HG02642 (cell line): ENCODE measurements at regions not wholly inside any gene's neighbourhood (a gene's known extent, or its start where the extent isn't known, plus 50 kb on each side); places are given as distances from the start of the nearest gene placed in this dataset.

Experiments
- ATAC-seq: cut with Tn5 transposase; IDR thresholded peaks from one replicate; pipeline ENCODE4 v1.9.1; 2021; ENCODE audit warnings: mild to moderate bottlenecking; ENCODE audit not compliant: unreplicated experiment, poor library complexity

DNA sequence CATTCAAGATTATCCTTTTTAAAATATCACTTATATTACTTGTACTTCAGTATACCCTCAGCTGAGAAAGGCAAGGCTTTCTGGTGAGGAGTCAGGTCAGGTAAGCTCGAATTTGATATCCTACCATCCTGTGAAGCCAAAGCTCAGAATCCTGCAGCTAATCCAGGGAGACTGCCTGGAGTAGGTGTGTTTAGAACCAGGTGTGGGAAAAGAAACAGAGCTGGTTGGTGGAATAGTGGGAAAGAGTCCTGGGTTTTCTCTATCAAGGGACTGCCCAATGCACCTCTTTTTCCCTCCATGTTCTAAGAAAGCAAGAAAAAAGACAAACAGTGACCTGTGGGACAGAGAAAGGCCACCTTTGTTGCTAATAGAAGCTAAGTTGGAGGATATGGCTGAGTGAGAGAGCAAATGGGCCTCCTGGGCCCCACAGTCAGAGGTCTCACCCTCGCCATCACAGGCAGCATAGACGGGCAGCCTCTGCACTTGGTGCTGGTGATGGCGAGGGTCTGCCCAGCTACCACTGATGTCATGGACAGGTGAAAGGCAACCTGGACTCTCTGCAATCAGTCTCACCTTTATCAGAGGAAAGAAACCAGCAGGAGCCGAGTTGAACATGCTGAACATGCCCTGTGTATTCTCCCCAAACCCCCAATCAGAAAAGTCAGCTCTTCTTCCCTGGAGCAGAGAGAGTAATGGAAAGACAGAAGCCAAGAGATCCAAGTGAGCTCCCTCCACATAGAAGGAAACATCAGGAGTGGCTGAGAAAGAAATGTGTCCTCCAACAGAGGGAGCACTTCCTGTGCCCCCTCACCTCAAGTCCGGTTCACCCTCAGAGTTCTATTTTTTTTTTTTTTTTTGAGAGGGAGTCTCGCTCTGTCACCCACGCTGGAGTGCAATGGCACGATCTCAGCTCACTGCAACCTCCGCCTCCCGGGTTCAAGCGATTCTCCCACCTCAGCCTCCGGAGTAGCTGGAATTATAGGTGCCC, 491.3 kb downstream of the BUD13 start:
- no peak for ATAC-seq

GRCh38 chr11:116279511-116279910, 493.3 kb downstream of the BUD13 start:
- no peak for ATAC-seq

- no peak for ATAC-seq
Observed at GRCh38 chr11:116278076-116278475, 494.7 kb downstream of the BUD13 start.

- peak; percentile 86 for ATAC-seq
Observed at GRCh38 chr11:116276051-116277044, 496.4 kb downstream of the BUD13 start.

DNA sequence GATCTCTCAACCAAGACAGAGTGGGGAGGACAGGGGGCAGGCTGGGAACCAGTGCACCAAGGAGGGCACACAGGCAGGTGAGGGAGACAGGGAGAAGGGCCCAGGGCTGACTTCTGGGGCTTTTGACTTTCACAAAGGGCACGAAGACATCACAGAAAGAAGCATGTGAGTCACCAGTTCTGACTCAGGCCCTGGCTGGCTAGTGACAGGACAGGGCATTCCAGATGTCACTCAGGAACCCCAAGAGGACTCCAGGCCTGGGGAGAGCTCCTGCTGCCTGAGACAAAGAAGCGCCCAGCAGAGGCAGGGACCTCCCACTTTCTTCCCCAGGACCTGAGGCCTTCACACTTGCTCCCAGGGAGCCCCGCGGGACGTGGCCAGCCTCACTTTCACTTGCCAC, 497.2 kb downstream of the BUD13 start:
- ATAC-seq = no peak

DNA sequence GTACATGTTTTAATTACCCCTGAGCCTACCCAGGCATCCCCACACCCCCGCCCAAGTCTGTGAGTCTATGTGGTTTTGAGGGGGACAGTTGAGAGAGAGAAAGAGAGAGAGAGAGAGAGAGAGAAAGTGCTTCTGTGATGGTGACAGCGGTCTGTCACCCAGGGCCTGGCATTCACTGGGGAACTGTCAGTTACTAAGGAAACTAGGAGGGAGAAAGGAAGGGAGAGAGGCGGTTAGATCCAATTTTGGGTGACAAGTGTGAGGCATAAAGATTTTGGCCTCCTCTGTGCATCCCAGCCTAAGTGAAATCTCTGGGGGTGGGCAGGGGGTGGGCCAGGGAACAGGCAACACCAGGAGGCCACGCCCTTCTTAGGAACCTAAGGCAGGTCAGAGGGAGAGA, 498.3 kb downstream of the BUD13 start:
- ATAC-seq = no peak

DNA sequence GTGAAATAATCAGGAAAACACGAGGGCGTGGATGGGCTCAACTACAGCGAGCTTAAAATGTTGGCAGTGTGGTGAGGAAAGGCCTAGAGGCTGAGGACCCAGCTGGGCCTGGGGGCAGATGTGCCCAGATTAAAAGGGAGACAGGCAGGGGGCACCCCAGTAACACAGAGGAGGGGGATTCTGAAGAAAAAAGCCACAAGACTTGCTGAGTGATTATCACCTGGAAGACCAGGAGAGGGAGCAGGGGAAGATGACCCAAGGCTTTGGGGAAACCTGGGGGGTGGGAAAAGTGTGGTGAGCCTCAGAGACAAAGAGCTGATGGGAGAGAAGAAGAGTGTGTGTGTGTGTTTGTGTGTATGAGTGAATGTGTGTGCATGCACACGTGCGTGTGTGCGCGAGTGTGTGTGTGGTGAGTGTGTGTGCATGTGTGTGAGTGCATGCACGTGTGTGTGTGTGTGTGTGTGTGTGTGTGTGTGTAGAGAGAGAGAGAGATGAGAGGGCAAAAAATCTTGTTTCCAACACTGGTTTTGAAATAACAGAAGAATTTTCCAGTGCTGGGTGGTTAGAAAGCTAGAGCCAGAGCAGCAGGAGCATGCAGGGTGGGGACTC, 500.5 kb downstream of the BUD13 start:
- no peak for ATAC-seq

GRCh38 chr11:116271479-116271878, 501.3 kb downstream of the BUD13 start:
- ATAC-seq = no peak

DNA sequence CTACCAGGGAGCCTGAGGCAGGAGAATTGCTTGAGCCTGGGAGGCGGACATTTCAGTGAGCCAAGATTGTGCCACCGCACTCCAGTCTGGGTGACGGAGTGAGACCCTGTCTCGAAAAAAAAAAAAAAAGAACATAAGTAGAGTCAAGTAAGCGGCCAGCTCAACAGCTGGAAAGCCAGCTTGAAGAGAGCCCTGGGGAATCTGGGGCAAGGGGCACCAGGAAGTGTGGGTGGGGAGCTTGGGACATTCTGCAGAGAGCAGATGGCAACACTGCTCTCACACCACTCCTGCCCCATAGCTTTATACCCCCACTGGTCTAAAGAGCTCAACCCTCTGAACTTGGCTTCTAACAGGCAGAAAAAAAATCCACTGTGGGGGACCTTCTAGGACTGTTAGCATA, 505.6 kb downstream of the BUD13 start:
- ATAC-seq = no peak

- no peak for ATAC-seq
Observed at GRCh38 chr11:116263770-116264169, 509.0 kb downstream of the BUD13 start.

GRCh38 chr11:116263019-116263418, 509.8 kb downstream of the BUD13 start:
- ATAC-seq = no peak

GRCh38 chr11:116262370-116262769, 510.4 kb downstream of the BUD13 start:
- no peak for ATAC-seq

- ATAC-seq = no peak
Observed at GRCh38 chr11:116261606-116262005, 511.2 kb downstream of the BUD13 start.

- no peak for ATAC-seq
Observed at GRCh38 chr11:116258821-116259220, 514.0 kb downstream of the BUD13 start.

DNA sequence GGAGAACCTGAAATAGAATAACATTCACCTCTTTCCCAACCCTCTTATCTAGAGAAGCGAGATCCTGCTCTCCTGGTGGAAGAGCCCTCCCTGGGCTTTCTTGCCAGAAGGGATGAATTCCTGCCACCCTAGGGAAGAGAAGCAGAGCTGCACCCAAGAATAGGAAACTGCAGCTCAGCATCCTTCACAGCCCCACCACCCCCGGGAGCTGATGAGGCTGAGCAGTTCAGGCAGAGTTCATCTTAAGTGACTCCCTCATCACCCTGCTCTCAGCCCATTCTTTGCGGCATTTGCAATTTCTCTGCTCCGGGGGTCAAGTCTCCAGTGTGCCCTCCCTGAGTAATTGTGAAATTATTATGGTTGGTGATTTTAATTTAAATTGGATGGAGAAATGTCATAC, 514.9 kb downstream of the BUD13 start:
- no peak for ATAC-seq

- no peak for ATAC-seq
Observed at GRCh38 chr11:116257092-116257491, 515.7 kb downstream of the BUD13 start.

- ATAC-seq = no peak
Observed at GRCh38 chr11:116256215-116256614, 516.6 kb downstream of the BUD13 start.

DNA sequence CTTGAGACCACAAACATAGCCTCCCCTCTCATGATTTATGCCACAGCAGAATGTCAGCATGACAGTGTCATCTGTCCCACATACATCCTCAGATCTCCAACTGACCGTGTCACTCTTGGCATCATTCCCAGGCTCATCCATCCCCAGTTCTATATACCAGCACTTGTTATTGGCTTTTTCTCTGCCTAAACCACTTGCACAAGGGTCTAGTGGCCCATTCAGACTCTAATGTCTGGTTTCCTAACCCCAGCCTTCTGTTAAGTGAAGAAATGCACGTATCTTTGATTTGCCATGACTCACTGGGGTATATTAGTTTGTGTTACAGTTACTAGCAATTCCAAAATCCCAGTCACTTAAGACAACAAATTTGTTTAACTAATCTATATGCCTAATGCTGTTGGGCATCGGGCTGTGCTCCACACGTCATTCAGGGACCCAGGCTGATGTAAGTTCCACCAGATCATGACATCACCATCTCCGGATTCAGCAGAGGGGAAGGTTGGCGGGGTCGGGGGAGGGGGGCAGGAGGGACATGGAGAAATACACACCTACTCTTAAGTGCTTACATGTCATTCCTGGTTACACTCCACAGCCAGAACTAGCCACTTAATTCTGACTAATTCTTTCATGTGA, 517.4 kb downstream of the BUD13 start:
- ATAC-seq = no peak

GRCh38 chr11:116250155-116250554, 522.6 kb downstream of the BUD13 start:
- no peak for ATAC-seq

DNA sequence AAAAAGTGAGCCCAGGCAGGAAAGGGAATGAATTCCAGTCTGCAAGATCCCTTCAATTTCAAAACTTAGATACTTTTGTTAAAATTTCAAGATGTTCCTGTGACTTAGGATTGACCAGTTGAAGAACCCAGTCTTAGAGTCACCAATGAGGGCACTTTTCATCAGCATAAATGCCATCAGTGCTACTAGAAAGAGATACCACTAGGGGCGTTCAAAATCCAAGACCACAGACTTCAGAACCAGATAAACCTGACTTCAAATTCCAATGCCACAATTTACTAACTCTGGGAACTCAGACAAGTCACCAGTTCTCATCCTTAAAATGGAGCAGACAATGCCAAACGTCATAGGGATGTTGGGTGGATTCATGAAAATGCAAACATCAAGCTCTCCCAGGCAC, 523.2 kb downstream of the BUD13 start:
- ATAC-seq = no peak
